ENCODE measurements at regions not wholly inside any gene's neighbourhood (a gene's known extent, or its start where the extent isn't known, plus 50 kb on each side); places are given as distances from the start of the nearest gene placed in this dataset.

DNA sequence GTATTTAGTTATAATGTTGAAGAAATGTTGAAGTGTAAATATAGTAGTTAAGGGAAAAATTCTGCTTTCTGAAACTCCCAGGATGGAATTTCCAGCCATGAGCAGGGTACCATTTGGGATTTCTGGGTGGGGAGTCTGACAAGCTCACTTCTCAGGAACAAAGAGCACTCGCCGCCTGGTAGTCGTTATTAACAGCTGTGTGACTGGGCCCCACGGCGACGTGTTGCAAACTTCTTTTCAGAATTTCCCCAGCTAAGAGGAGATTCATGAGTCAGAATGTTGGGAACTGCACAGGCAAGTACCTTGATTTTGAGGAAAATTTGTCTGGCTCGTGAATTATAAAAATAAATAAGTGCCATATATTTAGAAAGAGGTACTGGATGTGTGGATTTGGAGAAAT, 103.7 kb downstream of the LACC1 start:
- no peak for DNase-seq (ENCODE audit: extremely low read depth in 1 of 2, low read depth in 1 of 2)

DNA sequence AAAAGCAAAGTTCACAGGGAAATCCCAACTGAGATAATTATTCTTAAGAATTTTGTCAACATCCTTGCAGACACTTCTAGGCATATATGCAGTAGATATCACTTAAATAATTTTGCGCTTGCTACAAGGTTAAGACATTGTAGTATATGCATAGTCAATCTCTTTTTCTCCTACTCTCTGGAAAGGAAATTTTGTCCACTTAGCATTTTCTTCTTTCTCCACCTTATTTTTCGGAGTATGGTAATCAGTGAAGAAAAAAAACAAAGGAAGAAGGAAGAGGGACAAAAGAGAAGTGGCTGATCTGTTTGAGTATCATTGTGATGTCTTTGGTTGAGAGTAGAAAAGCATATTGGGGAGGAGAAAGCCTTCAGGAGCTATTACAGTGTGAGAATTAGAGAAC, 104.6 kb downstream of the LACC1 start:
- DNase-seq (ENCODE audit: extremely low read depth in 1 of 2, low read depth in 1 of 2): no peak

DNA sequence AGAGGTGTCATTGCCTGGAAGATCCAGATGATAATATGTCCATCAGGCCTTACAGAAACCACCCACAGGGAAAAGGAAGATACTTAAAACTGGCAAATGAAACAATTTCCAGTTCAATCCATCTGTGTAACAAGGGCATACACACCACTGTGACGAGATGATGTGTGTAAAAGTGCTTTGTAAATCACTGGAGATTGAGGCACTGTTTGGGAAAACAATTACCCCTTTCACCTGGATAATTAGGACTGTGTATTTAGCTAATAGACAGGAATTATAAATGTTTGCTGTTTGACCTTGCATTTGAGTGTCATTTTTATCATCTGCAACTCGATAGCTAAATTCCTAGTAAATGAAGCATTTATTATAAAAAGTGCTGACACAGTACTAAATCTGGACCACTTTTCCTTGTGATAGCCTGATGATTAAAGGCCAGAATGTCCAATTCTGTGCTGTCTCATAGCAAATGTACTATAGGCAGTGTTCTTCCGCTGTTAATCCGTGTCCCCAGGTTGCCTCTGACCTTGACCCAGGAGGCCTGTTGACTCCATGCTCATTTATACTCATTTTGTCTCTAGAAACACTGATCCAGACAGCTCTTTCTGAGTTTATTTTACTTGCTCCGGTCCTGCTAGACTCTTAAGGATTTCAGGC, 105.8 kb downstream of the LACC1 start:
- no peak for DNase-seq (ENCODE audit: extremely low read depth in 1 of 2, low read depth in 1 of 2)

DNA sequence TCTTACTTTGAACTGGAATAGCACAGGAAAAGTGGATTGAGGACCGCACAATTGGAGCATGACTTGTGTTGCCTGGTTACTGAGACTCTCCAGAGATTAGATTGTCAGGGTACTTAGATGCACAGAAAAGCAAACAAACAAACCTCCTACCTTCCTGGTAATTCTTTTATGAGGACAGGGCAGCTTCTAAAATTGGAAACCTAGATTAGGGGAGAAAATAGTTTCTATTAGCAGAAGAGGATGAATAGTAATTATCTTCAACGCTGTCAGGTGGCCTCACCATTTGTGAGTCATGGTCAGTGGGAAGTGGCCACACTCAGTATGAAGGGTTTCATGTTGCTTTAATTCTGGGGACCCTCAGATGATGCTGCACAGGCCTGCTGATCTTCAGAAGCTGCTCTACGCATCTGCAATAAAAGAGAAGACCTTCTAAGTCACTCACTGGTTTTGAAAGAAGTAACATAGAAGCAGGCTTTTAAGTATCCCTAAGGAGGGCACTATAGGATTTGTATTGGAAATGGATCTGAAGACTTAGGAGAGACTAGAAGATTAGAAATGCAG, 106.8 kb downstream of the LACC1 start:
- no peak for DNase-seq (ENCODE audit: extremely low read depth in 1 of 2, low read depth in 1 of 2)

DNA sequence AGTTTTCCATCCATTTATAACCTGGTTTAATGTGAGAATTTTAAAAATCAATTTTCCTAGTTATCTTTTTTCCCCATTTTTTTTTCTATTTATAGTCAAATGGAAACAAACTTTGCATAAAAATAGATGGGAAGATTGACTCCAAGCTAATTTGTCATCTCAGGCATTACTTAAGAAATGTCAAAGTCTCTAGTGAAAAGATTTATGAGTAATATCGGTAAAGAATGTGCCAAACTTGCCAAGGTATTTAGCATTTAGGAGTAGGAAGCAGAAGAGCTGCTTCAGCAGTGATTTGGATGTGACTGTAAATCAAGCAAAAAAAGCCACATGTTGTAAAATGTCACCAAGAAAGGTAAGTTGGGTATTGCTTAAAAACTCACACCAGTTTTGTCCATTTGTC, 108.6 kb downstream of the LACC1 start:
- no peak for DNase-seq (ENCODE audit: extremely low read depth in 1 of 2, low read depth in 1 of 2)

DNA sequence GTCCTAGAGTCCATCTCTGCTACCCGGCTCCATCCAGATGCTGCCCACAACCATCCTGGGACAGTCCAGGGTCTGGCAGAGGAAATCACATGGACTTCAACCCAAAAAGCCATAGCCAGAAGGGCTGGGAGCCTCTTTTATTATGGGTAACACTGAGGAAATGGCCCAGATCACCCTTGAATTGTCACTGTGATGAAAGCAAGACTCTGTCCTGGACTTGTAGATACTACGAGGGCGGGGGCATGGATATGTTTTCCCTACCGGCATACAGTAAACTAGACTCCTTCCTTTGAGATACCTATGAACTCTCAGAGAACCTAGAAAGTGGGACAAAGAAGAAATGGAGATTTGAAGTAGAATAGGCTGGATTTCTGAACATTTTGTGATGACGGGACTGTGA, 110.3 kb downstream of the LACC1 start:
- no peak for DNase-seq (ENCODE audit: extremely low read depth in 1 of 2, low read depth in 1 of 2)

DNA sequence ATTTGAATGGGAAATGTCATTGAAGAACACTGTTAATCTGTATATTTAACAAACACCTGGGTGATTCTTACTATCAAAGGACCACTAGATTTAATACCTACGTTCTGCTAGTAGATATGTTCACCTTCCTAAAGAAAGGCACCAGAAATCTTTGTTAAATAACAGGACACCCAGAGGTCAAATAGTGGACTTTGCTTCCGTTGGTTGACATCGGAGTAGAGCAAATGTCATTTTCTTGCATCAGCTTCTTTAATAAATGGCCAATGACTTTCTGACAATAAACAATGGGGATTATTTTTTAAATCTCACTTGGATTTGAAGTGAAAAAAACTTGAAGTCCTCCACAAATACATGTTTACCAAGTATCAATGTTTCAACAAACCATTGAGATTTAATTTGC, 111.1 kb downstream of the LACC1 start:
- no peak for DNase-seq (ENCODE audit: extremely low read depth in 1 of 2, low read depth in 1 of 2)

DNA sequence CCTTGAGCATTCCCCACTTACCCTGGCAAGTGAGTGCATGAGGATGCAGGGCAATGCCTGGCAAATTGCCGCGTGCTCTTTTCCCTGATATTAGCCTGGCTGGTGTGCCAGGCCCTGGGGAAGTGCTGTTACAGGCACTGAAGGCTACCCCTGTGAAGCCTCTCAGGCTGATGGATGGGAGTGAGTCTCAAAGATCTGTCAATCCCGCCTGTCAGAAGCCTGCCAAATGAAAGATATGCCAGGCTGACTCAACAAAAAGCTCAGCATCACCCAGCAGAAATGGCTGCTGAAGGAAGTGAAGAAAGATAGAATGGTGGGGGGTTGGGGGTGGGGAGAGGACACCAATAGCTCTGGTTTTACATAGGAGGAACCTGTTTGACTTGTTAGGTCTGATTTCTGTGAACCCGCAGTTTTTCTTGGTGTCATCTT, 112.1 kb downstream of the LACC1 start:
- DNase-seq (ENCODE audit: extremely low read depth in 1 of 2, low read depth in 1 of 2): no peak

DNA sequence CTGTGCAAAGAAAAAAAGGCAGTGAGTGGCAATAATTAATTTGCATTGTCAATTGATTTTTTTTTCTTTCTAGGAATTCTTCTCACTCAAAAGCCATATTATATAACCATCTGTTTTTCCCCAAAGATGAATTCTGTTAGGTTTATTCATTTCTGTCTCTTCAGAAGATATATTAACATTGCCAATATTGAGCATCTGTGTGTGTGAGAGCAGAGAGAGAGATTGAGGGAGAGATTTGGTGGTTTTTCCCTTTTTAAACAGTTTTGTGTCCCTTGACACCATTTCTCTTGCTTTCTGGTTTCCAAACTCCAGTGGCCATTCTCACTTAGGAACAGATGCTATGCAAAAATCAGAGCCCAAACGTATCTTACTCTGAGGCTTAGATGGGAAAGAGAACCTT, 112.5 kb downstream of the LACC1 start:
- no peak for DNase-seq (ENCODE audit: extremely low read depth in 1 of 2, low read depth in 1 of 2)

DNA sequence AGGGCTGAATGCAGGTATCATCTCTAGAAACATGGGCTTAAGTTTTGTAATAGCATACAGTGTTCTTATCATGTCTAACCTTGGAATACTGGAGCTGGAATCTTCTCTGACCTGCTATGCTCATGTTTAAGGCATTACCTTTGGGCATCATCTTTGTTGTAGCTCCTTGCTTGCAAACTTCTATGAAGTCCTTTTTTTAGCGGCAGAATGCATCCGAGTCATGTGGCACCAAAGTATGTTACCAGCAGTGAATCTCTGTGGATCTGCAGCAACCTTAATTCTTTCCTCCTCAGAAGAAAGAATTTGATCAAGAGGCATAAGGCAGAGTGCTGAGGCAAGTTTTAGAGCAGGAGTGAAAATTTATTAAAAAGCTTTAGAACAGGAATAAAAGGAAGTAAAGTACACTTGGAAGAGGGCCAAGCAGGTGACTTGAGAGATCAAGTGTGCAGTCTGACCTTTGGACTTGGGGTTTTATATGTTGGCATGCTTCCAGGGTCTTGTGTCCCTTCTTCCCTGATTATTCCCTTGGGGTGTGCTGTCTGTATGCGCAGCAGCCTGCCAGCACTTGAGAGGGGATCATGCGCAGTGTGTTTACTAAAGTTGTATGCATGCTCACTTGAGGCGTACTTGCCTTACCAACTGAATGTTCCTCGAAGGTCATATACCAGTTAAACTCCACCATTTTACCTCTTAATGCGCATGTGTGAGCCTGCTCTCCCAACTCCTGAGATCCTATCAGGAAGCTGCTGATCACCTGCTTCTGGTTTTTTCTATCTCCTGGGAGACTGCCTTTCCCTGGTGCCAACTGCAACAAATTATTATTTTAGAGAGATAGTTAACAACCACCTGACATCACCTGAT, 115.5 kb downstream of the LACC1 start:
- DNase-seq (ENCODE audit: extremely low read depth in 1 of 2, low read depth in 1 of 2): no peak

DNA sequence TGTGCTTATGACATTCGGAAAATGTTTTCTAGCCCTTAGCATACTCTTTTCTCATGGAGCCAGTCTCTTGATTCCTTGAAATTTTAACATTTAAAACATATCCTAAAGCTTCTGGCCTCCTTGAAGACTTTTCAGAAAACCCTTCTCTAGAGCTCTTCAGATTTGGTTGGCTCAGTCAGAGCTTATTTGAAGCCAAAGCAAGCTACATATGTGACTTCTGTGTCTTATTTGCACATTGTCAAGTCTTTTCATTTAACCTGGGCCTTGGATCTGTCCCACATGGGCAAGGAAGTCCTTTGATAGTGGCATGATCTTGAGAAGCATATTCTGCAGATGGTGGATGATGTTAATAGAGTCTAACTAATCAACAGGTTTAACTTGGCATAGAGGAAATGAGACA, 116.5 kb downstream of the LACC1 start:
- DNase-seq (ENCODE audit: extremely low read depth in 1 of 2, low read depth in 1 of 2): no peak

DNA sequence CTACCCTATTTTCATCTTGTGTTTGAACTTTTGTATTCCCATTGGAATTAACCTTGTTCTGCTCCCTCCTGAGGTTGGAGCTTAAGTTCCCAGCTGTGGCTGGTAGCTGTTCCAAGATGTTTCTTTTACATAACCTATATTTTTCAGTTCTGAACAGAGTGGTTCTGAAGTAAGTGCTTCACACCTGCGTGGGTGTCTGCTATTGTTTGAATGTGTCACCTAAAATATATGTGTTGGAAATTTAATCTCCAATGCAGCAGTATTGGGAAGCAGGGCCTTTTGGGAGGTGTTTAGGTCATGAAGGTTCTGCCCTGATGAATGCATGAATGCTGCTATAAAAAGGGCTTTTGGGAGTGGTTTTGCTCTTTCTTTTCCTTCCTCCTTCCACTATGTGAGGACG, 123.8 kb downstream of the LACC1 start:
- no peak for DNase-seq (ENCODE audit: extremely low read depth in 1 of 2, low read depth in 1 of 2)

DNA sequence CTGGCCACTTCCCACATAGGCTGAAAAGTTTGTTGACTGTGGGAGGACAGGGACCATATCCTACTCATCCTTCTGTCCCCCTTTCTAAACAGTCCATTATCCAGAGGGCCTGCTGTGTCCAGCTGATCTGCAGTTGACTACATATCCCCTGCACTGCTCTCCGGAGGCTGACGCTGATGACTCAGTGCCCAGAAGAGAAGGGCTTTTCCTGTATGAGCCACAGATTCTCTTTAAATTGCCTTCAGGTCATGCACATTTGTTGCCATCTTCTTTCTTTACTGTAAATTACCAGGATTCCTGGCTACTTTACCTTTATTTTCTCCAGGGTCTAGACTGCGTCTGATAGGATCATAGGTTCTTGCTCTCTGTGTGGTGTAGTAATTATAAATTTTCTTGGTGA, 125.2 kb downstream of the LACC1 start:
- DNase-seq (ENCODE audit: extremely low read depth in 1 of 2, low read depth in 1 of 2): no peak

DNA sequence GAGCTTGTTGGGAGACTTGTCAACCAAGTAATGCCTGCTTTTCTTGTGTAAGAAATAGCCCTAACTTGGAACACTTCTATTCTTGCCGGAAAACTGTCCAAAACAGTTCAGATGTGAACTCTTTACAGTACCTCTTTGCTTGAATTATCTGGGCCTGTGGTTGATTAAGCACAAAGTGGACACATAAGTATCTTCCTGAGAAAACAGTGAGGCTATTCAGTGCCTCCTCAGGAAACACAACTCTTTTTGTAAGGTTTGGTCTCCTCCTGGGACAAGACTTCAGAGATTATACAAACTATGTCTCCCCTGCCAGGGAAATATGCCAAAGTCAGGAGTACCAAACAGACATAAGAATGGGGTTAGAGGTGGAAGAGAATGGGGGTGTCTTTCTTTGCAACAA, 127.7 kb downstream of the LACC1 start:
- no peak for DNase-seq (ENCODE audit: extremely low read depth in 1 of 2, low read depth in 1 of 2)

DNA sequence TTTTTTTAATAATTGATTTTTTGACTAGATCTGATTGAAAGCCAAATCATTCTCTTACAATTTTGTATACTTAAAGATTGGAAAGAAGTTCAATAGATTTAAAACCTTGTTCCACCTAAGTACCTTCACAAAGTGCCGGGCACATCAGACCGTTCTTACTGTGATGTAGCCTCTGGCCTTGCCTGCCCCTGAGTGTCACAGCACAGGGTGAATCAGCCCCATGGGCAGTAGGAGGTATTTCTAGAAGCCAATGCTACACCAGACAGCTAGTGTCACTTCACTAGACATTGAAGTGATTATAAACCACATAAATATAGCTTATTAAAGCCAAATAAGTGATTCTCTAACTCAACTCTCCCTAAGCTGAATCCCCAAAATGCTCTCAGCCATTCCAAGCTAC, 131.3 kb downstream of the LACC1 start:
- no peak for DNase-seq (ENCODE audit: extremely low read depth in 1 of 2, low read depth in 1 of 2)

DNA sequence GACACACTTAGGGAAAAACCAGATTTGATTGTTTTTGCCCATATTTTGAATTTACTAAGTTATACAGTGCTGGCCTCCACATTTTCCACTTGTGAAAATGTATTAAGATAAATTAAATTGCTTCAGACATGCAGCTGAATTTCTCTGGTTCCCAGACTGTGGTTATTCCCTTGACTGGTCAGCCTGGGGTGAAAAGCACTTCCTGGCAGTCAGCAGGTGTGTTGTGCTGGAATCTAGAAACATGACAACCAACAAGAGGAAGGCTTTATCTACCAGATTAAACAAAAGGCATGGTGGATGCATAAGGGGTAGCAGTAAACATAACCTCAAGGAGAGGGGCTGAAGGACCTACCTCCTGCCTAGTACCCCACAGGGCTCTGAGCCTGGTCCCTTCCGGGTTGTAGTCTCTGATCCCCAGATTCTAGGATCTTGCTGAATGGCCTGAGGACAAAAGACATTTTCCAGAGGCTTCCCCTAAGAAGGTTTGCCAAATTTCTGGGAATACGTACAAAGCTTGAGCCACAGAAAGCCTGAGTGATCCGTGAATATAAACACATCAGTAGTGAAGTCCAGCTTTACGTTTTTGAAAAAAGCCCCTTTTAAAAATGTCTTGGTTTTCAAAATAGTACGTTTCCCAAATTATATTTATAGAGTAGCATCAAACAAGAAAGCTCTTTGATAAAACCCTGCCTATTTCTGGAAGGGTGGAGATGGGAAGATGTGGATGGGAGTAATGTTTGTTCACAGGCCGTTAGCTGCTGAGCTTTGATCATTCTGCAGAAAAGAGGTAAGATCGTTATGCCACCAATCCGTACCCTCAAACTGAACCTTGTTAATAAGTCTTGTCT, 133.4 kb downstream of the LACC1 start:
- no peak for DNase-seq (ENCODE audit: extremely low read depth in 1 of 2, low read depth in 1 of 2)

DNA sequence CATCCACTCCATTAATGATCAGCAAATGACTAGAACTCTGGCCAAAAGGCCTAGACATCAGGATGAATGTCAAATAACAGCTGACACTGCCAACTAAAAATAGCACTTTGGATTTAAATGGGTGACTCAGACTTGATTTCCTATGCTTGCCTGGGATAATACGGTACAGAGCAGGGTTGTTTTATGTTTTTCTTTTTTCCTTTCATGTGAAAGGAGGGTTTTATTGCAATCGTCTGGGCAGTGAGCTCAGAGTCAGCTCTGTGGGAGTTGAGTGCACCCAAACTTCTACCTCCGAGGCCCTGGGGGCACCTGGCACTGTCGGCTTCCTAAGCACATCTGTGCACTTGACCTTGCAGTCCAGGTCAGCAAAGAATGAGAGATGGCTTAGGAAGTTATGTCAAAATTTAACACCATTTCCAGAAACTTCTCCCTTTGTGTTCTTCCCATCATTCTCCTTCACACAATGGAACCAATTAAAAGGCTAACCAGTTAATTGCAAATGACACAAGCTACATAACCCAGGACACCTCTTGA, 134.1 kb downstream of the LACC1 start:
- DNase-seq (ENCODE audit: extremely low read depth in 1 of 2, low read depth in 1 of 2): no peak

DNA sequence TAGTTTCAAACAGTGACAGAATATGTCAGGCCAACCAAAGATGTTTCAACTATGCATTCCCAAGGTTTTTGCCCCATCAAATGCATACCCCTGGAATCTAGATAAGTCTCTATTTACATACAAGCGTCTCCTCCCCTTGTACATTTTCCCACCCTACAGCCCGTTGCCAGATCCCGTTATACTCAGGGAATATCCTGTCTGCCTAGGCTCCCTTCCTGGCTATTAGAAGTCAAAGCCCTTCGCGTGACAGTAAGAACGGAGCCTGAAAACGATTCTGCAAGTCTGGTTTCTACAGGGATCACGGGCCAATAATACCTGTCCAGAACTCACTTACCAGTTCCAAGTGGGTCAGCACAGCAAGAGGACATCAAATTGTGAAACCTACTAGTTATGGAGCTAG, 134.8 kb downstream of the LACC1 start:
- DNase-seq (ENCODE audit: extremely low read depth in 1 of 2, low read depth in 1 of 2): no peak

DNA sequence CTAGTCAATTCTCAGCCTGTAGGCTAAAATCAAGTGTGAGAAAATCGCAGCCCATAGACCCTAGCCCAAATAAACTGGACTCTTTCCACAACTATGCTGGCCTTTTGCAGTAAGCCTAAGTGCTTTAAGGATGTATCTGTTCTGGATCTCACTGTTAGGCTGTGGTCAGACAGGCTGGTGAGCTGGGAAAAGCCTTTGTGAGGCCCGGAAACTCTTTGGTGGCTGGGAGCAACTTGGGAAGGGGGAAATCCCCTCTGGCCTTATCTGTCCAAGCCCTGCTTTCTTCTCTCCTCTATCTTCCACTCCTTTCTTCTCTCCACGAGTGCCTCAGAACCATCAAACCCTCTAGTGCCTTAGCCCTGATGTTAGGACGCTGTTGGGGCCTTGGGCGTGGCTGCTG, 135.4 kb downstream of the LACC1 start:
- DNase-seq (ENCODE audit: extremely low read depth in 1 of 2, low read depth in 1 of 2): no peak

DNA sequence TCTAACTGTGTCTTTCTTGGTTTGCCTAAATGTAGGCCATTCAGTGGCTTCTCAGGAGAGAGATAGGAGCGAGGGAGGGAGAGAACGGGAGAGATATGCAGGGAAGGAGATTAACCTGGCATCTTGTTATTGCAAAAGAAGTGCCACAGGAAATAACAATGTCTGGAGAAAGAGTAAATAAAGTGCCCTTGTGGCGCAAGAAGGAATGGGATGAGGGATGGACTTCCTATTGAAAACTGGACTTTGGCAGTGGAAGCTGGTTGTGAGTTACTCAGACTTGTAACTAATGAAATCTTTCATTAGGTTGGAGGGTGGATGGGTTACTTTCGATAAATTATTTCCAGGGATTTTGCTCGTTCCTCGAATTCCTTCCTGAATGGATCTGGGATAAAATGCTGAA, 136.1 kb downstream of the LACC1 start:
- no peak for DNase-seq (ENCODE audit: extremely low read depth in 1 of 2, low read depth in 1 of 2)

DNA sequence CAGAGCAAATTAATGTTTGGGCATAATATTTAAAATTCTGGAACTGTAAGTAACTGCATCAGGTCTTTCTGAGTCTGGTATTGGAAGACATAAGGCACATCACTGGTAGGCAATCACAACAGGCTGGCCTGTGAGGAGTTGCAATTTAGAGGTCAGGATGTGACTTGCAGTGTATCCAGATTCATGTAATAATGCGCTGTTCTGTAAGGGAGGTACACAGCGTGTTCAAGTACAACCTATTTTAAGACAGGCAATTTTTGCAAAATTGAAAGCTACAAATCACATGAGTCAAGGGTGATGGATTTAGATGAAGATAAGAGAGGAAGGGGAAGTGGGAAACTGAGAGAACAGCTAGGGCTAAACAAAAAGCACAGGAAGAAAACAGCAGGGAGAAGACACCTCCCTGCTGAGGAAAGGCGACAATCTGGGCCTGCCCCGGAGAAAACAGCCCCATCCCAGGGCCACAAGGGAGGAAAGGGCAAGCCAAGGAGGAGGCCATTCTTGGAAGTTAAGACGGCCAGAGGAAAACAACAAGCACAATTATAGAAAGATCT, 138.1 kb downstream of the LACC1 start:
- DNase-seq (ENCODE audit: extremely low read depth in 1 of 2, low read depth in 1 of 2): no peak
